Transverse colon (tissue), 4 donors: ENCODE measurements at regions not wholly inside any gene's neighbourhood (a gene's known extent, or its start where the extent isn't known, plus 50 kb on each side); places are given as distances from the start of the nearest gene placed in this dataset.

ENCODE experiments used
- CTCF ChIP-seq, 5 experiments: fragments of 200-600 bp in 3 of 5; fragments of 450-650 bp in 2 of 5; sonication (generic) in 3 of 5; IDR thresholded peaks; 1 replicate in 2 of 5; 2 replicates in 3 of 5; pipeline ENCODE4 v1.5.1; 2016 to 2017; ENCODE audit warnings: antibody characterized with exemption in 5 of 5, inconsistent platforms in 3 of 5, mild to moderate bottlenecking in 2 of 5, moderate library complexity in 1 of 5
- POLR2A ChIP-seq: fragments of 450-650 bp; IDR thresholded peaks from one replicate; pipeline ENCODE4 v1.6.1; 2016; ENCODE audit warnings: antibody characterized with exemption, mild to moderate bottlenecking, moderate library complexity
- POLR2AphosphoS5 ChIP-seq, 3 donors: sonication (generic); formaldehyde crosslinking; IDR thresholded peaks; one replicate each; pipeline ENCODE4 v1.6.1; 2016; ENCODE audit warnings: antibody characterized with exemption in 3 of 3

DNA sequence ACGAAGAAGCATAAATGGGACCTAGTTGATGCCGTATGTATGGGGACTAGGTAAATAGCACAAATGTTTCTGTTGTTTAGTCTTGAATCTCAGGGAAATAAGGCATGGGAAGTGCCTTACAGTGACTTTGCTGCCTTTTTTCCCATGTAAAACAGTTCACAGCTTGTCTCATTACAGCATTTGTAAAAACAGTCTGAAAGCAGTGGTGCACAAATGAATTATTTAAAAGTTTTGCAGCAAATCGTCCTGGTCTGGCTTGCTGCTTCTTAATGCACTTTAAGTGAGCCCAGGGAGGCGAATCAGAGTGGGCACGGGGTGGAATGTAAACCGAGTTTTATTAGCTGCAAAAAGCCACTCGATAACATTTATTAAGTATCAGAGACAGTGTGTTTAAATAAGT lies 302.0 kb upstream of the ETAA1 start:
- TF ChIP-seq CTCF (IDR thresholded peaks at IDR 0.05) (no peak), POLR2AphosphoS5 (IDR thresholded peaks at IDR 0.05) (no peak), POLR2A (no peak)
